Activated T-helper 1 cell treated with anti-CD3 and anti-CD28 coated beads, Interleukin-12 subunit alpha, Interleukin-12 subunit beta, Interleukin-2, Interleukin-4 antibody, amounts not matched to agents 30 ng/mL and 10 ng/mL and 1 ng/mL, durations not matched to agents 14 hours and 24 hours and 36 hours (primary cell): ENCODE measurements at regions not wholly inside any gene's neighbourhood (a gene's known extent, or its start where the extent isn't known, plus 50 kb on each side); places are given as distances from the start of the nearest gene placed in this dataset.
"Not testable (repeated sequence)": the region's sequence is repeated elsewhere in the genome, so short reads cannot be mapped to it uniquely, and the experiment has no call there.

Experiments
- DNase-seq: peaks from one replicate; pipeline ENCODE4 v3.0.0; 2021; ENCODE audit warnings: low spot score
- H3K27ac Mint-ChIP-seq: one replicate; pipeline ENCODE4 v1.8.0; 2021; ENCODE audit warnings: mild to moderate bottlenecking, mixed read lengths
- H3K27me3 Mint-ChIP-seq: one replicate; pipeline ENCODE4 v1.8.0; 2022; ENCODE audit warnings: mild to moderate bottlenecking, moderate library complexity, mixed read lengths; ENCODE audit not compliant: insufficient read depth
- H3K36me3 Mint-ChIP-seq: one replicate; pipeline ENCODE4 v1.8.0; 2021; ENCODE audit warnings: low read depth, mixed read lengths
- H3K4me1 Mint-ChIP-seq: one replicate; pipeline ENCODE4 v1.8.0; 2021; ENCODE audit warnings: low read depth, mixed read lengths
- H3K4me3 Mint-ChIP-seq: one replicate; pipeline ENCODE4 v1.8.0; 2021; ENCODE audit warnings: mild to moderate bottlenecking, moderate library complexity, mixed read lengths
- H3K9me3 Mint-ChIP-seq: one replicate; pipeline ENCODE4 v1.8.0; 2021; ENCODE audit warnings: mixed read lengths
- intact Hi-C: fragments of 100-400 bp; cut with micrococcal nuclease; formaldehyde crosslinking; loops from one replicate; pipeline ENCODE4 v1.15.1; 2024

- Mint-ChIP-seq H3K4me3 (no peak overlapping the region), H3K27ac (no peak overlapping the region), H3K4me1 (no peaks in the 10 kb centered on the region), H3K27me3 (no peaks in the 10 kb centered on the region), H3K36me3 (no peaks in the 10 kb centered on the region), H3K9me3 (no peaks in the 10 kb centered on the region)
- no peak for DNase-seq
- intact Hi-C loops: no loop called here
Measured at GRCh38 chr2:114254875-114255274, 187.6 kb upstream of the DPP10 start.

- Mint-ChIP-seq H3K27ac (no peak overlapping the region), H3K4me1 (no peaks in the 10 kb centered on the region), H3K27me3 (peaks cover 2% of the 10 kb centered on the region), H3K36me3 (no peaks in the 10 kb centered on the region), H3K4me3 (no peak overlapping the region), H3K9me3 (no peaks in the 10 kb centered on the region)
- intact Hi-C loops: no loop called here
- DNase-seq: no peak
Measured at GRCh38 chr2:114259389-114259788, 183.1 kb upstream of the DPP10 start.

- Mint-ChIP-seq H3K27ac (no peak overlapping the region), H3K4me1 (no peaks in the 10 kb centered on the region), H3K9me3 (no peaks in the 10 kb centered on the region), H3K36me3 (no peaks in the 10 kb centered on the region), H3K4me3 (no peak overlapping the region), H3K27me3 (peaks cover 2% of the 10 kb centered on the region)
- DNase-seq: no peak
- intact Hi-C loops: no loop called here
Measured at GRCh38 chr2:114261366-114261765, 181.1 kb upstream of the DPP10 start.

GRCh38 chr2:114265261-114265660 lies 177.2 kb upstream of the DPP10 start:
- no peaks in the 10 kb centered on the region for H3K9me3 Mint-ChIP-seq
- H3K4me1 Mint-ChIP-seq: no peaks in the 10 kb centered on the region
- intact Hi-C loops: no loop called here
- H3K36me3 Mint-ChIP-seq: no peaks in the 10 kb centered on the region
- no peak overlapping the region for H3K4me3 Mint-ChIP-seq
- H3K27me3 Mint-ChIP-seq: peaks cover 2% of the 10 kb centered on the region
- no peak for DNase-seq
- no peak overlapping the region for H3K27ac Mint-ChIP-seq

GRCh38 chr2:114274957-114275356 lies 167.5 kb upstream of the DPP10 start:
- Mint-ChIP-seq H3K36me3 (no peaks in the 10 kb centered on the region), H3K4me3 (no peak overlapping the region), H3K27ac (no peak overlapping the region), H3K27me3 (no peaks in the 10 kb centered on the region), H3K4me1 (no peaks in the 10 kb centered on the region), H3K9me3 (peaks cover 12% of the 10 kb centered on the region)
- no peak for DNase-seq
- intact Hi-C loops: no loop called here

GRCh38 chr2:114281188-114281587 lies 161.3 kb upstream of the DPP10 start:
- H3K4me3 Mint-ChIP-seq: no peak overlapping the region
- no peak overlapping the region for H3K27ac Mint-ChIP-seq
- DNase-seq: no peak
- intact Hi-C loops: no loop called here
- H3K36me3 Mint-ChIP-seq: no peaks in the 10 kb centered on the region
- peaks cover 4% of the 10 kb centered on the region for H3K9me3 Mint-ChIP-seq
- no peaks in the 10 kb centered on the region for H3K27me3 Mint-ChIP-seq
- no peaks in the 10 kb centered on the region for H3K4me1 Mint-ChIP-seq

GRCh38 chr2:114283774-114284173 lies 158.7 kb upstream of the DPP10 start:
- no peak for DNase-seq
- no peak overlapping the region for H3K27ac Mint-ChIP-seq
- intact Hi-C loops: no loop called here
- no peaks in the 10 kb centered on the region for H3K27me3 Mint-ChIP-seq
- H3K9me3 Mint-ChIP-seq: no peaks in the 10 kb centered on the region
- no peaks in the 10 kb centered on the region for H3K36me3 Mint-ChIP-seq
- no peak overlapping the region for H3K4me3 Mint-ChIP-seq
- no peaks in the 10 kb centered on the region for H3K4me1 Mint-ChIP-seq

GRCh38 chr2:114286438-114286837 lies 156.0 kb upstream of the DPP10 start:
- Mint-ChIP-seq H3K27ac (no peak overlapping the region), H3K9me3 (no peaks in the 10 kb centered on the region), H3K4me3 (no peak overlapping the region), H3K36me3 (no peaks in the 10 kb centered on the region), H3K4me1 (no peaks in the 10 kb centered on the region), H3K27me3 (no peaks in the 10 kb centered on the region)
- intact Hi-C loops: no loop called here
- no peak for DNase-seq

GRCh38 chr2:114293355-114293754 lies 149.1 kb upstream of the DPP10 start:
- DNase-seq: no peak
- intact Hi-C loops: no loop called here

GRCh38 chr2:114294741-114295140 lies 147.7 kb upstream of the DPP10 start:
- Mint-ChIP-seq H3K4me1 (peaks cover 6% of the 10 kb centered on the region), H3K36me3 (no peaks in the 10 kb centered on the region), H3K27ac (no peak overlapping the region), H3K4me3 (no peak overlapping the region), H3K27me3 (peaks cover 4% of the 10 kb centered on the region), H3K9me3 (no peaks in the 10 kb centered on the region)
- intact Hi-C loops: no loop called here
- no peak for DNase-seq

More at GRCh38 chr2:114293355-114293754, 149.1 kb upstream of the DPP10 start:
- Mint-ChIP-seq H3K27ac (no peak overlapping the region), H3K27me3 (peaks cover 4% of the 10 kb centered on the region), H3K4me1 (peaks cover 6% of the 10 kb centered on the region), H3K9me3 (no peaks in the 10 kb centered on the region), H3K36me3 (no peaks in the 10 kb centered on the region), H3K4me3 (no peak overlapping the region)

GRCh38 chr2:114300351-114300750 lies 142.1 kb upstream of the DPP10 start:
- H3K9me3 Mint-ChIP-seq, H3K36me3 Mint-ChIP-seq, H3K27me3 Mint-ChIP-seq, DNase-seq, H3K4me3 Mint-ChIP-seq, H3K4me1 Mint-ChIP-seq, H3K27ac Mint-ChIP-seq, intact Hi-C loops: not testable (repeated sequence)

- DNase-seq: no peak
- Mint-ChIP-seq H3K27me3 (peaks cover 3% of the 10 kb centered on the region), H3K4me1 (no peaks in the 10 kb centered on the region), H3K9me3 (no peaks in the 10 kb centered on the region), H3K36me3 (no peaks in the 10 kb centered on the region), H3K27ac (no peak overlapping the region), H3K4me3 (no peak overlapping the region)
- intact Hi-C loops: no loop called here
Measured at GRCh38 chr2:114316532-114317300, 125.7 kb upstream of the DPP10 start.

GRCh38 chr2:114330594-114330993 lies 111.8 kb upstream of the DPP10 start:
- no peak for DNase-seq
- no peaks in the 10 kb centered on the region for H3K27me3 Mint-ChIP-seq

GRCh38 chr2:114331934-114332333 lies 110.5 kb upstream of the DPP10 start:
- DNase-seq: no peak
- Mint-ChIP-seq H3K9me3 (no peaks in the 10 kb centered on the region), H3K4me3 (no peak overlapping the region), H3K36me3 (no peaks in the 10 kb centered on the region), H3K27ac (no peak overlapping the region), H3K4me1 (no peaks in the 10 kb centered on the region), H3K27me3 (no peaks in the 10 kb centered on the region)
- intact Hi-C loops: loop anchor here (1.0 kb wide), 1 partner anchor 12 kb away; no protein-coding TSS in a partner anchor

More at GRCh38 chr2:114330594-114330993, 111.8 kb upstream of the DPP10 start:
- no peaks in the 10 kb centered on the region for H3K9me3 Mint-ChIP-seq
- no peaks in the 10 kb centered on the region for H3K4me1 Mint-ChIP-seq
- H3K27ac Mint-ChIP-seq: no peak overlapping the region
- intact Hi-C loops: no loop called here
- no peaks in the 10 kb centered on the region for H3K36me3 Mint-ChIP-seq
- no peak overlapping the region for H3K4me3 Mint-ChIP-seq
